ENCODE measurements at regions not wholly inside any gene's neighbourhood (a gene's known extent, or its start where the extent isn't known, plus 50 kb on each side); places are given as distances from the start of the nearest gene placed in this dataset.

GRCh38 chr6:144932621-144933020 lies 647.5 kb downstream of the UTRN start:
- H3K27me3 Mint-ChIP-seq: peaks cover 3% of the 10 kb centered on the region
- CTCF ChIA-PET: interaction anchor here (1.3 to 1.7 kb wide), 3 partner anchors 14 to 347 kb away, joined by 3 to 12 read pairs (median 4); no protein-coding TSS in a partner anchor
- POLR2A ChIA-PET: no interaction called here
- H3K4me1 Mint-ChIP-seq: no peaks in the 10 kb centered on the region
- no peak for DNase-seq
- H3K36me3 Mint-ChIP-seq (ENCODE audit: low read depth): no peaks in the 10 kb centered on the region
- no peak overlapping the region for H3K4me3 Mint-ChIP-seq
- H3K9me3 Mint-ChIP-seq: peaks cover 2% of the 10 kb centered on the region
- H3K27ac Mint-ChIP-seq: no peak overlapping the region

DNA sequence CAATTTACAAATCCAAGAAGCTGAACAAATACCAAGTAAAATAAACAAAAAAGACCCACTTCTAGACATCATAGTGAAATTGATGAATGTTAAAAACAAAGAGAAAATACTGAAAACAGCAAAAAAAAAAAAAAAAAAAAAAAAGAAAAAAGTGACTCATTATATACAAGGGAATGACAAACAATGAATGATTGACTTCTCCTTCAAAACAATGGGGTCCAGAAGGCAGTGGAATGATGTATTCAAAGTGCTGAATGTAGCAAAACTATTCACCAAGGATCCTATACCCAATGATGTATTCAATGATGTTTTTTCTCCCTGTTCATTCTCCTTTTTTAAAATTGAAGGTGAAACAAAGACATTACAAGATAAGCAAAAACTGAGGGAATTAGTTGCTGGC lies 650.0 kb downstream of the UTRN start:
- Mint-ChIP-seq H3K9me3 (peaks cover 2% of the 10 kb centered on the region), H3K27ac (no peak overlapping the region), H3K4me3 (no peak overlapping the region), H3K27me3 (peaks cover 3% of the 10 kb centered on the region), H3K36me3 (ENCODE audit: low read depth) (no peaks in the 10 kb centered on the region), H3K4me1 (no peaks in the 10 kb centered on the region)
- no peak for DNase-seq
- ChIA-PET POLR2A (no interaction called here), CTCF (no interaction called here)

- Mint-ChIP-seq H3K27ac (no peak overlapping the region), H3K4me3 (no peak overlapping the region), H3K4me1 (no peaks in the 10 kb centered on the region), H3K27me3 (peaks cover 4% of the 10 kb centered on the region), H3K36me3 (ENCODE audit: low read depth) (no peaks in the 10 kb centered on the region), H3K9me3 (peaks cover 2% of the 10 kb centered on the region)
- ChIA-PET POLR2A (no interaction called here), CTCF (no interaction called here)
- no peak for DNase-seq
Measured at GRCh38 chr6:144935661-144936060, 650.5 kb downstream of the UTRN start.

- Mint-ChIP-seq H3K4me1 (no peaks in the 10 kb centered on the region), H3K36me3 (ENCODE audit: low read depth) (no peaks in the 10 kb centered on the region), H3K4me3 (no peak overlapping the region), H3K9me3 (peaks cover 2% of the 10 kb centered on the region), H3K27me3 (peaks cover 5% of the 10 kb centered on the region), H3K27ac (no peak overlapping the region)
- POLR2A ChIA-PET: no interaction called here
- CTCF ChIA-PET: no interaction called here
- no peak for DNase-seq
Measured at GRCh38 chr6:144936764-144937163, 651.6 kb downstream of the UTRN start.

DNA sequence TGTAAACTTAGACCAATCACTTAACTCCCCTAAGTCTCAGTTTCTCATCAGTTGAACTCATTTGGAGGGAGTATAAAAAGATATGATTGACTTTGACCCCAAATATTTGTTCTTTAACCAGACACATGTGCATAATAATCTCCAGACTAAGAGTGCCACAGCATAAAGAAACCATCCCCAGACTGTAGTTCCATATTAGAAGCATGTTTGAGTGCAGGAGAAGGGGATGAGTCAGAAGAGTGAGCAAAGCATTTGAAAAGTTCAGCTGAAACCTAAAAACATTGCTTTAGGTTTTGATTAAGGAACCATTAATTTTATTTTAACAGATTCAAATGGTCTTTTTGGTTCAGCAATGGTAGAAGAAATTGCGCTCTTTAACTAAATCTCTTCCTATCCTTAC lies 654.8 kb downstream of the UTRN start:
- H3K4me3 Mint-ChIP-seq: no peak overlapping the region
- no peaks in the 10 kb centered on the region for H3K36me3 Mint-ChIP-seq (ENCODE audit: low read depth)
- H3K27me3 Mint-ChIP-seq: peaks cover 2% of the 10 kb centered on the region
- POLR2A ChIA-PET: no interaction called here
- CTCF ChIA-PET: no interaction called here
- H3K27ac Mint-ChIP-seq: no peak overlapping the region
- H3K9me3 Mint-ChIP-seq: no peaks in the 10 kb centered on the region
- no peak for DNase-seq
- no peaks in the 10 kb centered on the region for H3K4me1 Mint-ChIP-seq

- Mint-ChIP-seq H3K36me3 (ENCODE audit: low read depth) (no peaks in the 10 kb centered on the region), H3K27me3 (peaks cover 5% of the 10 kb centered on the region), H3K9me3 (no peaks in the 10 kb centered on the region), H3K27ac (no peak overlapping the region), H3K4me1 (no peaks in the 10 kb centered on the region), H3K4me3 (no peak overlapping the region)
- POLR2A ChIA-PET: no interaction called here
- CTCF ChIA-PET: no interaction called here
- no peak for DNase-seq
Measured at GRCh38 chr6:144944106-144944505, 659.0 kb downstream of the UTRN start.

- POLR2A ChIA-PET: no interaction called here
- H3K27ac Mint-ChIP-seq: no peak overlapping the region
Measured at GRCh38 chr6:144947398-144947976, 662.4 kb downstream of the UTRN start.

GRCh38 chr6:144951730-144952437 lies 666.7 kb downstream of the UTRN start:
- DNase-seq: no peak
- H3K36me3 Mint-ChIP-seq (ENCODE audit: low read depth): no peaks in the 10 kb centered on the region
- no peak overlapping the region for H3K27ac Mint-ChIP-seq
- peaks cover 2% of the 10 kb centered on the region for H3K4me1 Mint-ChIP-seq
- POLR2A ChIA-PET: no interaction called here
- CTCF ChIA-PET: no interaction called here
- H3K9me3 Mint-ChIP-seq: no peaks in the 10 kb centered on the region
- peaks cover 11% of the 10 kb centered on the region for H3K27me3 Mint-ChIP-seq
- no peak overlapping the region for H3K4me3 Mint-ChIP-seq

More at GRCh38 chr6:144947398-144947976, 662.4 kb downstream of the UTRN start:
- H3K27me3 Mint-ChIP-seq: peaks cover 7% of the 10 kb centered on the region
- no peaks in the 10 kb centered on the region for H3K9me3 Mint-ChIP-seq
- CTCF ChIA-PET: no interaction called here
- DNase-seq: no peak
- H3K36me3 Mint-ChIP-seq (ENCODE audit: low read depth): no peaks in the 10 kb centered on the region
- H3K4me1 Mint-ChIP-seq: peaks cover 2% of the 10 kb centered on the region
- no peak overlapping the region for H3K4me3 Mint-ChIP-seq

DNA sequence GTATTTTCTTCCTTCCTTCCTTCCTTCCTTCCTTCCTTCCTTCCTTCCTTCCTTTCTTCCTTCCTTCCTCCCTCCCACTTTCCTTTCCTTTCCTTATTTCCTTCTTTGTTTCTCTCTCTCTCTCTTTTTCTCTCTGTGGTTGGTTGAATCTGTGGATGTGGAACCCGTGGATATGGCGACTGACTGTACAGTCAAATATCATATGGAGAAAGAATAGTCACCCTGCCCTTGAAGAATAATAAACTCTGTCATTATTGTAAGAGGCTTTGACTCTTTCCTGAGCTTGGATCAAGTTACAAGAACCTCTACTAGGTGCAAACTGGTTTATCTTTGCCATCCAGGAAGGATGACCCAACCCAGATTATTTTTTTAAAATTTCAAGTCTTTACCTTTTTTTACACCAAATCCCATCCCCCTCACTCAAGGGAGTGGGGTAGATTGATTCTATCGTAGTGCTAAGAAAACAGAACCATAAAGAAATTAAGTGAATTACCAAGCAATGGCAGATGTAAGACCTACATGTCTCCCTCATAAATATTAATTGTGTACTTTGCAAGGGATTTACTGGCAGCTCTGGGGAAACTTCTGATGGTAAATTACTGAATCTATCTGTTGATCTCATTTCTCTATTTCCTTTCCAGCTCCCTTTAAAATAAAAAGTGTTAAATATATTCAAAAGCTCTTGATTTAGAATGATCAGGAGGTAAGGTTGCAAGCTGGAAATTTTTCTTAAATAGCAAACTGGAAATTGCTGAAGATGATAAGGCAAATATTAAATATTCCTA lies 667.5 kb downstream of the UTRN start:
- Mint-ChIP-seq H3K4me3 (no peak overlapping the region), H3K27ac (no peak overlapping the region), H3K36me3 (ENCODE audit: low read depth) (no peaks in the 10 kb centered on the region), H3K27me3 (peaks cover 11% of the 10 kb centered on the region), H3K4me1 (peaks cover 2% of the 10 kb centered on the region), H3K9me3 (no peaks in the 10 kb centered on the region)
- no peak for DNase-seq
- CTCF ChIA-PET: no interaction called here
- POLR2A ChIA-PET: no interaction called here

GRCh38 chr6:144953552-144954240 lies 668.6 kb downstream of the UTRN start:
- no peak overlapping the region for H3K27ac Mint-ChIP-seq
- peaks cover 11% of the 10 kb centered on the region for H3K27me3 Mint-ChIP-seq
- CTCF ChIA-PET: no interaction called here
- H3K36me3 Mint-ChIP-seq (ENCODE audit: low read depth): no peaks in the 10 kb centered on the region
- no peaks in the 10 kb centered on the region for H3K9me3 Mint-ChIP-seq
- POLR2A ChIA-PET: no interaction called here
- H3K4me3 Mint-ChIP-seq: no peak overlapping the region
- DNase-seq: no peak
- H3K4me1 Mint-ChIP-seq: peaks cover 2% of the 10 kb centered on the region

DNA sequence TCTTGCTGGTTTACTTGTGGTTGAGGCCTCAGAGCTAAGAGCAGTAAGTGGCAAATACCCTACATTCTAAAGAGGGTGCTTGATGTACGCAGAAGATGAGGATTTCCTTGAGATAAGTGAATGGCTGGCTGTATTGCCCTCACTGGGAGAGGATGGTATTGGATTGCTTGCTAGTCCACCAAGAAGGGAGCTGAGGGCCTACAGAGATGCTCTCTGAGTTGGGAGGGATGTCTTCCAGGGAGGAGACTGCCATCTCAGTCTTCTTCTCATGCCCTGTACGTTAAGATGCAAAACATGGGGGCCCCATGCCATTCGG lies 669.1 kb downstream of the UTRN start:
- ChIA-PET CTCF (no interaction called here), POLR2A (no interaction called here)
- H3K4me1 Mint-ChIP-seq: peaks cover 2% of the 10 kb centered on the region
- no peaks in the 10 kb centered on the region for H3K36me3 Mint-ChIP-seq (ENCODE audit: low read depth)
- DNase-seq: no peak
- no peaks in the 10 kb centered on the region for H3K9me3 Mint-ChIP-seq
- H3K4me3 Mint-ChIP-seq: no peak overlapping the region
- no peak overlapping the region for H3K27ac Mint-ChIP-seq
- peaks cover 11% of the 10 kb centered on the region for H3K27me3 Mint-ChIP-seq

DNA sequence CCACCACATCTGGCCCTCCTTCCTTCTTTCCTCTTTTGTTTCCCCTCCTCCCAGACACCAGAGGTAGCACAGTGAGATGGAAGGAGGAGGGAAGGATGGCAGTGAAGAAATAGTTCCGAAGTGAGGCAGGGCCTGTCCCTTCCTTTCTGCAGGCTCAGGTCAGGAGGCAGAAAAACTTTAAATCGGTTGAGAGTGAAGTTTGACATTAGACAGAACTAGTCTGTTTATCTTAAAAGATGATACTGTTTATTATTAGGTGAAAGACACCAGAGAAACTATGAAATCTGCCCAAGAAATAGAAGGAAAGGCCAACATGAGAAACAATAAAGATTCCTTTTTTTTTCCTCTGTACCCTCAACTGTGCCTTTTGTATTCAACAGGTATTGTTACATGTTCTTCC lies 670.3 kb downstream of the UTRN start:
- Mint-ChIP-seq H3K27me3 (peaks cover 12% of the 10 kb centered on the region), H3K9me3 (no peaks in the 10 kb centered on the region), H3K4me3 (no peak overlapping the region), H3K36me3 (ENCODE audit: low read depth) (no peaks in the 10 kb centered on the region), H3K4me1 (peaks cover 2% of the 10 kb centered on the region), H3K27ac (no peak overlapping the region)
- POLR2A ChIA-PET: no interaction called here
- DNase-seq: no peak
- CTCF ChIA-PET: no interaction called here

DNA sequence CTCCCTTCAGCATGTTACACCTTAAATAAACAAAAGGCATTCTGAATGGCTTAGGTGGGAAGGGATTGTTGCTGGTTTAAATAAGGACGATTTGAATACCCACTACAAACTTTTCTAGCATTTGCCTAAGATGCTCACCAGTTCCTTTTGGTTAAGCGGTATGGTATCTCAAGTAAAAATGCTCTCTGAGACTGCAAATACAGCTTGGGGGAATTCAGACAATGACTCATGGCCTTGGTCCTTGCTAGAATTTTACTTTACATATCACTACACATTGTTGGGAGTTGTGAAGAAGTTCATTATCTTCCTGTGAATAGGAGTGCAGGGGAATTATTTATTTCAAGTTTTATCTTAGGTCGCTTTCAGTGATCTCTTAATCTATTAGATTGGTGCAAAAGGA lies 670.7 kb downstream of the UTRN start:
- H3K4me3 Mint-ChIP-seq: no peak overlapping the region
- peaks cover 12% of the 10 kb centered on the region for H3K27me3 Mint-ChIP-seq
- H3K9me3 Mint-ChIP-seq: no peaks in the 10 kb centered on the region
- no peak for DNase-seq
- ChIA-PET CTCF (no interaction called here), POLR2A (no interaction called here)
- H3K36me3 Mint-ChIP-seq (ENCODE audit: low read depth): no peaks in the 10 kb centered on the region
- peaks cover 1% of the 10 kb centered on the region for H3K4me1 Mint-ChIP-seq
- H3K27ac Mint-ChIP-seq: no peak overlapping the region

Measured in activated CD4-positive, alpha-beta memory T cell treated with anti-CD3 and anti-CD28 coated beads, Interleukin-2, amount 10 ng/mL, durations not matched to agents 7 days and 5 days (primary cell).